HUDEP-2 (cell line): ENCODE measurements at regions not wholly inside any gene's neighbourhood (a gene's known extent, or its start where the extent isn't known, plus 50 kb on each side); places are given as distances from the start of the nearest gene placed in this dataset.

Experiments
- DNase-seq, 76 experiments: peaks; one replicate each; lab custom pipeline; 2025; ENCODE audit not compliant: unreplicated experiment in 76 of 76; lab: John Stamatoyannopoulos, UW

DNA sequence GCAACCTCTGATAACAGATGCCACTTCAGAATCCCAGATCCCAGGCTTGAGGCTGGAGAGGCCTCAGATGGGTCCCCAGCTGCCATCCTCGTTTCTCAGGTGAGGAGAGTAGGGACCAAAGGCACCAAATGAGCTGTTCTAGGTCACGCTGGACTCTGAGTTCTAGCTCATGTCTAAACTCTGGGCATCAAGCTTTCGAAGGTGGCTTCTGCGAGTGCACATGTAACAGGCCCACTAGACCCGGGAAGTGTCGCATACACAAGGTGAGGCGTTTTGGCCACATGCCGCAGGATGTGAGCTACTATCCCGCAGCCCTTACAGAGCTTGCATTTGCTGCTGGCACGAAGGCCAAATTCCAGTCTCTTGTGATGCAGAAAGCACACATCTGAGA lies 355.1 kb upstream of the SHH start:
- DNase-seq: no peak

DNA sequence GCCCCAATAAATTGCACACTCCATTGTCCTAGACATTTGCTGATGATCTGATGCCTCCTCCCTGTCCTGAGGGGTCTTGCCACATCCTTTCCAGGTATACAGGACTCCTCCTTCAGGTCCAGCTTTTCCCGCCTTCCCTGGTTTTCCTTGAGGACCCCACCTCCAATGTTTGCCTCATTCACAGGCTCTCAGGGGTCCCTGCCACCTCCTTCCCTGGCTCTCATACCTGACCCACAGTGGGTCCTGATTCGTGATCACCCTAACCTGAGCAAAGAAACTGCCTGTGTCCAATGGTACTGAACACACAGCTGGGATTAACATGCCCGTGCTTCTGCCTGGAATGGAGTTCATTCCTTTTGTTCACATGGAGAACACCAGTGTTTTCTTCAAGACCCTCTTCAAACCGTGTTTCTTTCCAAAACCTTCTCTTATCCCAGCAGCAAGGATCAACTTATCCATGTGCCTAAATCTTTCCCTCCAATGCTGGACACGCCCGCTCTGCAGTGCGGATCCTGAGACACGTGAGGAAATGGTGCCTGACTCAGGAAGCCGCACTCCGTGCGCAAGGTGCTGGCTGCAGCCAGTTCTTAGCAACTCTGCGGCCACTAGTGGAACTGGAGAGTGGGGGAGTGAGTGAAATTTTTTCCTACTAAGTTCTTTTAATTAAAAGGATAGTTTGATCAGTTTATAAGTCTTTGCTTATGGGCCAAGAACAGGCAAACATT lies 354.6 kb upstream of the SHH start:
- no peak for DNase-seq

DNA sequence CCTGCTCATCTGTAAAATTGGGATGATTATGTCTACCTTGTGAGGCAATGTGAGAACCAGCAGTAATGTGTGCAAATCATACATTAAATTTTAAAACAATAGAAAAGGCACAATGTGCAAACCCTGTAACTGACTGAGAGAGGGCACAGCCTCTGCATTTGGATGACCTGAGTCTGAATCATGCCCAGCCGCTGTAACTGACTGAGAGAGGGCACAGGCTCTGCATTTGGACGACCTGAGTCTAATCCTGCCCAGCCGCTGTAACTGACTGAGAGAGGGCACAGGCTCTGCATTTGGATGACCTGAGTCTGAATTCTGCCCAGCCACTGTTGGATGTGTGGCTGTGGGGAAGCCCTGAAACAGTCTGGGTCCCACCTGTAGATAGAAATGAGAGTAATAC lies 351.5 kb upstream of the SHH start:
- DNase-seq: no peak

DNA sequence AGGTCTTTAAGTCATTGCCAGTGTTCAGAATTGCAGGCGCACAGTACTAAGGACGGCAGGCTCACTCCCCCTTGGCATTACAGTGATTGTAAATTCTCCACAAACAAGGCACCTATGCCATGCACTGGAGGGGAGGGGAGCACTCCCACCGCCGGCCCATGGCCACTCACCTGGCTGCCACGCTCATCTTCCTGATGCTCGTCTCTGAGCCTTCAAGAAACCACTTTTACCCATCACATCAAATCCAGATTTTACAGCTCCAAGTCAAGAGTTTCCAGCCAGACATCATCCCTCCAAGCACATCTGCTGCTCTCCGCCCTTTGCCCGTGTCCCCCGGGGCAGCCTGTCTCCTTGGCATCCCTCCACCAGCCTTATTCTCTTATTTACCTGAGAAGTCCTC lies 350.2 kb upstream of the SHH start:
- no peak for DNase-seq

DNA sequence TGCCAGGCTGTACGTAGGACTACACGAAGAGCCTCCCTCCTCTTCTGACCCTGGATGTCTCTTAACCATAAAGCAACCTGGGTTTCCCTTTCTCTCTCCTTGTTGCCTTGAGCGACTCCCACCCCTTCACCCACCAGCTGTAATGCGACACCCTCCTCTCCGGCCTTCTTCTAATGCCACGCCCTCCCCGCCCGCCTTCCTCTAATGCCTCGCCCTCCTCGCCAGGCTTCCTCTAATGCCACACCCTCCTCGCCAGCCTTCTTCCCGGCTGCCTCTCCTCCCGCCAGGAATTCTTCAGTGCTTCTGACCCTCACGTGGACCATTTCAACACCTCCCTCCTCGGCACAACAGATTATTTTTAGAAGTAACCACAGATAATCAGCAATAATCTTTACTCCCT lies 348.5 kb upstream of the SHH start:
- no peak for DNase-seq

DNA sequence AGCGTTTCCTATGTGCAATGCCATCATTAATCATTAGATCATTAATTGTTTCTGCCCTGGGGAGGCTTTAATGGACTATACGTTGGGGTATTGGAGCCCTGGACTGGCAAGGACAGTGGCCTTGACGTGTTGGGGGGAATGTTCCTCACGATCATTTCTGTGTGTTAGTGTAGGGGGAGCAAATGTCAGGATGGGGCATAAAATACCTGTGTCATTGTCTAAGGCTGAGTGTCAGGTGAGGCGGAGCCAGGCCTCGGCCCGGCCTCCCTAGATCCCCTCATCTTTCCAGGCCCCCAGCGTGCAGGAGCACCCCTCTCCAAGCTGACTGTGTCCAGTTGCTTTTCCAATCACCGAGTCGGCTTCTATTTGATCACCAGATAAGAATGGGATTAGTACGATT lies 346.4 kb upstream of the SHH start:
- DNase-seq: no peak

DNA sequence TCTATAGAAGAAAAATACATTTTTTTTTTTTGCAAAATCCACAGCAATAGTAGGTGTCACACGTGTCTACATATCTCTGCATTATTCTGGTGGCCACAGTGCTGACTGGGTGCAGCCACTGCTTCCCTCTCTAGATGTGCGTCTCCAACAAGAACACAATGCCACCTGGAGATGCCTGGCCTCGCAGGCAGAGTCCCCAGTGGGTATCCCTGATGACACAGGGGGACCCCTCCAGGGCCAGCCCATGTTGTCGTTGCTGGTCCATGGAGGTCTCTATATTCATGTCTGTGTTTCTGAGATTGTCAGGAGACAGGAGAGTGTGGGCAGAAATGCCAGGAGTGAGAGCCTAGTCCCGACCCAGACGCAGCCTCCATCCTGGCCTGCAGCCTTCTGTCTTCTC lies 345.9 kb upstream of the SHH start:
- no peak for DNase-seq

DNA sequence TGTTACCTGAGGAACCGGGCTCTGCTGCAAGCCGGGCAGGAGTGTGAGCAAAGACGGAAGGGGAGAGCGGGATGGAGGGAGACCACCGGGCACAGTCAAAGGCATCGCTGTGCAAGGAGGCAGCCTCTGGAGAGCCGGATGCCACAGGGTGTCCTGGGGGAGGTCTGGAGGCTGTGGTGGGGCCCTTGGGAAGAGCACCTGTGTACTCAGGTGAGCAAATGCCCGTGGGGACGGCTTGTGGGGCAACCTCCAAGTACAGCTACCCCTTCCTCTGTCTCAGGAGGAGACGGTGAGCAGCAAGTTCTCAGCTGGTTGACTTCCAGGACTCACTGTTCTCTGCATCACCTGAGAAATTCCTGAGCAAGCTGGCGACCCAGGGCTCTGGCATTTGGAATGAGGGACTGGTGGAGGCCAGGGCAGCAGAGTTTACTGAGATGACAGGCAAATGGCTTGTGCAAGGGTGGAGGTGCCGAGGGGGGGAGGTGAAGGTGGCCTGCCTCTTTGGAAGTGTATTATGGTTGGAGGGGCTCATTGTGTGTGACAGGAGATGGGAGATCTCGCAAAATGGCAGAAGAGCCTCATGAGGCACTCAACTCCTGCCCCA lies 345.2 kb upstream of the SHH start:
- no peak for DNase-seq

DNA sequence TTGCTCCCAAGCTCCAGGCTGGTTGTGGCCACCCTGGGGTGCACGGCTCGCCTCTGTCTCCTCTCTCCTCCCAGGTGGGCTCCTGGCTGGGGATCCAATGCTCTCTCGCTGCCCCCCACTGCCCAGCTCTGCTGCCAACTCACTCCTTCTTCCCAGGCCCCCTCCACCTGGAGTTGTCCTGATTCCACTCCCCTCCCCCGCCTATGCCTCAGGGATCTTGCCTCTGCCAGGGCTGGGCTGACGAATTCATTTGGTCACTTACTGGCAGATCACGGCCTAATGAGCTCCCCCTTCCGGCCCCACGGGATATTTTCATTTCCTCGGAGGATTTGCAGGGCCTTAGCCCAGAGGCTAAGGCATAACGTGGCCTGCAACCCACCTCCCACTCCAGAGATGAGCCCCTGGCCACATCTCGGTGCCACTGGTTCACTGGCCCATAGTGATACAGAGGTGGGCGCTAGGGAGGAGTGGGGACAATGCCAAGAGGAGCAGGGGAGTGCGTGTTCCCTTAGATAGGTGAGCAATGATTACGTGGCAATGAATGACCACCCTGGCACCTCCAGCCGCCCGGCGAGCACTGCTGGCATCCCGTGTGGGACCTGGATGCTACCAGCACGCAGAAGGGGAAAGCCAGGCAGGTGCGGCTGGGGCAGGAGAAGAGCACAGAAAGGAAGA lies 344.6 kb upstream of the SHH start:
- peak in 8 of 76 experiments; percentile 2 to 27 (median 6) for DNase-seq

DNA sequence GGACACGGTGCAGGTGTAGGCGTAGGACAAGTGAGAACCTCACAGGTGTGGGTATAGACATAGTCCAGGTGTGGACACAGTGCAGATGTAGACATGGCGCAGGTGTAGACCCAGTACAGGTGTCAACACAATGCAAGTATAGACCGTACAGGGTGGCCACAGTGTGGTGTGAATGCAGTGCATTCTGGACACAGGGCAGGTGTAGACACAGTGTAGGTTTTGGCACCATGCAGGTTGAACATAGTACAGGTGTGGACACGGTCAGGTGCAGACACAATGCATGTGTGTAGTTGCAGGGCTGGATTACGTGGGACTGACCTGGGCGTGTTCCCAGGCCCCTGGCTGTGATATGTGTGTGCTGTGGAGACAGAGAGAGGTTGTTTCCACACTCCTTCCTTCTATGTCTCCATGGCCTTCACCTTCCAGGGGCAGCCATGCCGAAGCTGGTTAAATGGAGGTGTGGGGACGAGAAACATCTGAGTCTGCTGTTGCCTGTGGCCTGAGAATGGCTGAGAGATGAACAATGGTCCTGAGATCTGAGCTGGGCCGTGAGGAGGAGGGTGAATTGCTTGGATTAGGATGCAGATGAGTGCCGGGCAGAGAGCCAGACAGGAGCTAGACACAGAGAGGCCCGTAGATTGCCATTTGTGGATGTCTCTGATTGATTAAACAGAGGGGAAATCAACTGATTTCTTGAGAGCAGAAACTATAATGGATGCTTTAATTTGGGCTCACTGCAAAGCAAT lies 343.9 kb upstream of the SHH start:
- DNase-seq: no peak

DNA sequence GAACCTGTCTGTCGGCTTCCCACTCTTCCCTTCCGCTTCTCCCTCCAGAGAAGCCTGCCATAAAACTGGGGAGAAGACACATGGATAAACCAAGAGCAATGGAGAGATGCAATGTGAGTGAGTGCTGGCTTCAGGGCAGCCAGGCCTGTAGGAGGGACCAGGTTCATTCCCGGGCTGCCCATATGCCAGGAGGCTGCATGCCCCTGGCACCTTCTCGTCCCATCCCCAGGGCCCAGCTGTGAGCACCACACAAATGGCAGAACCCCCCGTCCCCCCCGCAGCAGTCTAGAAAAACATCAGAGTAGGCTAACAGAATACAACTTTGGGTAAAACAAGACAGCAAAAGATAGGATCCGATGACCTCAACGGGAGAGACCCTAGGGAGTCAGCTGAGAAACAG lies 341.3 kb upstream of the SHH start:
- DNase-seq: no peak

DNA sequence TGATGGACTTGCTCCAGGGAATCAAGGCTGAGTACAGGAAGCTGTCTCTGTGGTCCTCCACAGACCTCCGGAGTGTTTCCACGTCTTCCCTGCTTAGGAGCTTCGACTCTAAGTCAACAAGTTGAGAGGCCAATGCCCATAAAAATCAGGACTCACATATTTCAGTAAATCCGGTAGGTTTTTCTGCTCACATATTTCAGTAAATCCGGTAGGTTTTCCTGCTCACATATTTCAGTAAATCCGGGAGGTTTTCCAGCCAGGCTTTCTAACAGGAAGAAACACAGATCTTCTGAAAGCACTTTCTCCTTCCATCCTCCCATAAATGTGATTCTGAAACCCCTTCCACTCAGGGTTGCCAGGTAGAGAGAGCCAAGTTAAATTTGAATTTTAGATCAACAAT lies 340.1 kb upstream of the SHH start:
- no peak for DNase-seq

DNA sequence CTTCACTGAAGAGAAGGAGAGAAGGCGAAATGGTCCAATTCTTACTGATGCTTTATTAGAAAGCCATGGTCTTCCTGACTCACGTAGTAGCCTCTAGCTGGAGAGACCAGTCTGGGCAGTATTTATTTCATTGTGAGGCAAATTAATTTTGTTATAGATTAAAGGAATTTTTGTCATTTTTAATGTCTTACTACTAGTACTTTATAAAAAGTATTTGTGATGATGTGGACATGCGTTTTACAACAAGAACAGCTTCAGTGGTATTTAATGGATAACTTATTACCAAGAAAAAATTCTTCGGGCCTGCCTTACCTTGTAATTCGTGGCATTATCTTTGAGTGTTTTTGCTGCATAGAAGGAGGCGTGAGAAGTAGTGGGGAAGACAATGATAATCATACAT lies 339.4 kb upstream of the SHH start:
- no peak for DNase-seq

DNA sequence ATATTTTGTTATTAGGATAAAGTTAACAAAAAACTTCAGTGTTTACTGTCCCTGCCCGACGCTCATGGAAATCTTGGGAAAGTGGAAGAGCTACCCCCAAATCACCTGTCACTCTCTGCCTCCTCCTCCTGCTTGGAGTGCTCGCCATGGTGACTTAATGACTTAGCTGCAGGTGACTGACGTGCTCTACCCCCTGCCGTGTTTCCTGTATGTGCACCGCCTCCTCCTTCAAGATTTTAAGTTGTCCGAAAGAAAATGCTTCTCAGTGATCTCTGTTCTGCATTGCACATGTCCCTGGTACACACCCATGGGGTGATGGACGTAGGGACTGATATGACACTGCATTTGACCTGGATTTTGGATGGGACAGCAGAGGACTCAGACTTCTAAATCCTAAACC lies 338.8 kb upstream of the SHH start:
- DNase-seq: no peak

DNA sequence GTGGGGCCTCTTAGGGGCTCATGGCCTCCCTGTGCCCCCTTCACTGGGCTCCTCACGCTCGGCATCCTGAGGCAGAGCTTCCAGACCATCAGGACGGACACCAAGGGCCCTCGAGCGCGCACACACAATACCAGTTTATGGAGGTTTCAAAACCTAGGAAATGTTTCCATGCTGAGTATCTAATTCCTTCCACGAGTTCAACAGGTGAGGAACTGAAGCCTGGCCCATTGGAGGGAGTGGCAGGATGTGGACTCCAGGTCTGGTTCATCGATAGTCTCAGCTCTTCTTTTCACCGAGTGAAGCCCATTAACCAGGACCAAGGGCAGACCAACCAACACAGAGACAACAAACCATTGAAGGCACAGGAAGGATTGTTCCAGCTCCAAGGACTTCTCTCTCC lies 336.7 kb upstream of the SHH start:
- no peak for DNase-seq

DNA sequence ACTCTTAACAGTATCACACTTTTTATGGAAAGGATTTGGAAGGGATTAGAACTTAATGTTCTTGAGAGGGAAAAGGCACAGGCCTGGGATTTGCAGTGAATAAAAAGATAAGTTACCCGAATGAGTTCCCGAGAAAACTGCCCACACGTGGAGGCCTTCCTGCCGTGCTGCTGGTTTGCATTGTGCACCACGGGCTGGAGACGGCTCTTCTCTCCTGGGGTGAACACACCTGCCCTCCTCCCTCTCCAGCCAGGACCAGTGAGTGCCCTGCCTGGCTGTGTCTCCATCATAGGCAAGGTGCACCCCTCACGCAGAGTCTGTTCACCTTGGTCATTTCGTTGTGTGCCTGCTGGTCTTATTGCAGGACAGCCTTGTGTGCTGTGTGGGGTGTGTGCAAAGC lies 336.3 kb upstream of the SHH start:
- no peak for DNase-seq

DNA sequence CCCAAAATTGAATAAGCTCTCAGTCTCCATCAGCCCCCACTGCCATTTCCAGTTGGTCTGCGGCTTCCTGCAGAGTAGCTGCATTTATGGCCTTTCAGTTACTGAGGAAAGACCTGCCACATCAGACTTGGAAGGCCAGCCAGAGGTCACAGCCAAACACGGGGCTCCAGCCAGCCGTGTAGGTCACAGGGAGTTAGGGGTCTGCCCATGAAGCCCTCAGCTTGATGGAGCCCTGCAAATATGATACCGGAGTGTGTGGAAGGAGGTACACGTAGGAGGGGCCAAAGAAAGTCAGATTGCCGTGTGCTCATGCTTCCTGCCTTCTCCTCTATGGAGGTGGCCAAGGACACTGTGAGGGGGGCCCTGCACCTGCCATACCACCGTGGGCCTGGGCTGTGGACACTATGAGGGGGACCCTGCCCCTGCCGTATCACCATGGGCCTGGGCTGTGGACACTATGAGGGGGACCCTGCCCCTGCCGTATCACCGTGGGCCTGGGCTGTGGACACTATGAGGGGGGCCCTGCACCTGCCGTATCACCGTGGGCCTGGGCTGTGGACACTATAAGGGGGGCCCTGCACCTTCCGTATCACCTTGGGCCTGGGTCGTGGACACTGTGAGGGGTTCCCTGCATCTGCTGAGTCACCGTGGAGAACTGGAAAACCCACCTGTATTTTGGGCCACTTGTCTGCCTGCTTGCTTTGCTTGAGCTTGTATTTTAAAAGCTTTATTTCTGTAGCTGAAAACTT lies 335.7 kb upstream of the SHH start:
- no peak for DNase-seq

DNA sequence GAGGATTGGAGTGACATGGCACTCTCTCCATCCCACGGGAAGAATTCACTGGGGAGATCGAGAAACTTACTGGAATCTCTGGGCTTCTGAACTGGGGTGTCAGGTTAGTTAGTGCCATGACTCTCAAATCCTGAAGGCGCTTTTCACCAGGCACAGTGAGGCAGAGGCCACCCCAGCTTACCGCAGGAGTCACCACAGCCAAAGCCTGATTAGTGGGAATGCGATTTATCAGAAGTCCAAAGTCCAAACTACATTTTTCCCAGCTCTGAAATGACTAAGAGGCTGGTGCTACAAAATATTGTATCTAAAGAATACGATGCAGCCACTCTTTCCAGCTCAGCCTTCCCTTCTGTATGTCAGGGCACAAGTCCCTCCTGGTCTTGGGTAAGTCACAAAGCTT lies 334.8 kb upstream of the SHH start:
- DNase-seq: no peak

DNA sequence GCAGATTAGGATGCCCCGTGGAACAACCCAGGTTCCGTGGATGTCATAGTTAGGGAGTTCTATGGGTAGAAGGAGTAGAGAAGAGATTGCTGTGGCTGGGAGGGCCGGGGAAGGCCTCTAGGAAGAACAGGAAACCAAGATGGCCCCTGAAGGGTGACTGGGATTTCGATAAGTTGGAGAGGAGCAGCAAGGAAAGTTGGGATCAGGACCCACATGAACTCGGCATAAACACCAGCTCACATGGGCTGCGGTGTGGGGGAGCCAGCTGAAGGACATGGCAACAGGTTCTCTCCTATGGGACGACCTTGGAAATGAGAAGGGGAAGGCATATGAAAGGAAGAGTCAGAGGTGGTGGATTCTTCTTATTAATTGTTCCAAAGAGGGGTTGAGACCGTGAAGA lies 333.7 kb upstream of the SHH start:
- DNase-seq: no peak

DNA sequence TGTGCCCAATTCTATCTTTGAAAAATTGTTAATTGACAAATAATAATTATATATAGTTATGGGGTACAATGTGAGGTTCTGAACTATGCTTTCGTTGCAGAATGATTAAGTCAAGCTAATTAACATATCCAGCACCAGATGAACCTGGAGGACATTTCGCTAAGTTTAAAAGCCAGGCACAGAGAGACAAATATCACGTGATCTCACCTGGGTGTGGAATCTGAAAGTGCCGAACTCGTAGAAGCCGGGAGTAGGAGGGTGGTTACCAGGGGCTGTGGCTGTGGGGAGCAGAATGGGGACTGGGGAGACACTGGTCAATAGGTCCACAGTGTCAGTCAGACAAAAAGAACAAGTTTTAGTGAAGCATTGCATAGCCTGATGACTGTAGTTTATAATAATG lies 332.9 kb upstream of the SHH start:
- DNase-seq: no peak

DNA sequence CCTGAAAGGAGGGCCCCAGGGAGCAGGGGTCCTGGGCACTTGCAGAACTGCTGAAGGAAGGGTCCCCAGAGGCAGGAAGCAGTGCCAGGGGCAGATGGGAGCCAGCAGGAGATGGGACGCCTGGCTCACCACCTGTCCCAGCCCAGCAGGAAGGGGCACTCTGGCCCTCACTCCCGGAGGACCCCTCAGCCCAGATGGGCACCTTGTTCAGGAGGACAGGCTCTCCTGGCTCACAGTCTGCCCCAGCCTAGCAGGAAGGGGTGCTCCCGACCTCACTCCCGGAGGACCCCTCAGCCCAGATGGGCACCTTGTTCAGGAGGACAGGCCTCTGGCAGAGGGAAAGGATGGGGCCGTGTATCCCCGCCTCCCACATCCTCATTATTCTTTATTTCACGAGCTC lies 331.4 kb upstream of the SHH start:
- DNase-seq: no peak
